RCC 7860 (cell line): ENCODE measurements at regions not wholly inside any gene's neighbourhood (a gene's known extent, or its start where the extent isn't known, plus 50 kb on each side); places are given as distances from the start of the nearest gene placed in this dataset.

Experiments used
- DNase-seq: peaks from one replicate; pipeline ENCODE4 v3.0.0-alpha.2; 2015; ENCODE audit warnings: low spot score
- FAIRE-seq: peaks from 2 replicates; lab custom pipeline; 2012; peaks lifted over from hg19 to GRCh38; lab: Jason Lieb, UNC

GRCh38 chr11:127275774-127276173 is 275.2 kb upstream of the KIRREL3 start:
- DNase-seq (no peak), FAIRE-seq (no peak)

GRCh38 chr11:127274328-127274676 is 273.7 kb upstream of the KIRREL3 start:
- FAIRE-seq (no peak), DNase-seq (no peak)

- DNase-seq (no peak), FAIRE-seq (no peak)
Measured at GRCh38 chr11:127273593-127274327, 273.2 kb upstream of the KIRREL3 start.

GRCh38 chr11:127270851-127271250 is 270.3 kb upstream of the KIRREL3 start:
- no peak for FAIRE-seq

GRCh38 chr11:127269911-127270310 is 269.3 kb upstream of the KIRREL3 start:
- no peak for DNase-seq
- no peak for FAIRE-seq

More at GRCh38 chr11:127270851-127271250, 270.3 kb upstream of the KIRREL3 start:
- DNase-seq: no peak

- FAIRE-seq: no peak
- DNase-seq: no peak
Measured at GRCh38 chr11:127268932-127269331, 268.4 kb upstream of the KIRREL3 start.

- no peak for FAIRE-seq
- DNase-seq: no peak
Measured at GRCh38 chr11:127268521-127268920, 268.0 kb upstream of the KIRREL3 start.

GRCh38 chr11:127259102-127259501 is 258.5 kb upstream of the KIRREL3 start:
- no peak for DNase-seq
- no peak for FAIRE-seq

- no peak for FAIRE-seq
- DNase-seq: no peak
Measured at GRCh38 chr11:127255209-127255608, 254.6 kb upstream of the KIRREL3 start.

GRCh38 chr11:127252321-127252720 is 251.8 kb upstream of the KIRREL3 start:
- FAIRE-seq (no peak), DNase-seq (no peak)

- FAIRE-seq (no peak), DNase-seq (no peak)
Measured at GRCh38 chr11:127249576-127249975, 249.0 kb upstream of the KIRREL3 start.

- DNase-seq: no peak
- FAIRE-seq: no peak
Measured at GRCh38 chr11:127248476-127248875, 247.9 kb upstream of the KIRREL3 start.

- no peak for FAIRE-seq
- no peak for DNase-seq
Measured at GRCh38 chr11:127247261-127247851, 246.8 kb upstream of the KIRREL3 start.

GRCh38 chr11:127242676-127243075 is 242.1 kb upstream of the KIRREL3 start:
- DNase-seq (no peak), FAIRE-seq (no peak)

- no peak for FAIRE-seq
- no peak for DNase-seq
Measured at GRCh38 chr11:127238321-127238720, 237.8 kb upstream of the KIRREL3 start.

GRCh38 chr11:127236776-127237175 is 236.2 kb upstream of the KIRREL3 start:
- DNase-seq (no peak), FAIRE-seq (no peak)

GRCh38 chr11:127233998-127234397 is 233.4 kb upstream of the KIRREL3 start:
- FAIRE-seq (no peak), DNase-seq (no peak)

- FAIRE-seq (peak; percentile 15), DNase-seq (no peak)
Measured at GRCh38 chr11:127230392-127230791, 229.8 kb upstream of the KIRREL3 start.

GRCh38 chr11:127226949-127227348 is 226.4 kb upstream of the KIRREL3 start:
- FAIRE-seq (no peak), DNase-seq (no peak)

- FAIRE-seq: no peak
- no peak for DNase-seq
Measured at GRCh38 chr11:127226380-127226779, 225.8 kb upstream of the KIRREL3 start.

- FAIRE-seq: no peak
- DNase-seq: no peak
Measured at GRCh38 chr11:127225619-127226018, 225.0 kb upstream of the KIRREL3 start.

GRCh38 chr11:127224276-127224675 is 223.7 kb upstream of the KIRREL3 start:
- FAIRE-seq (no peak), DNase-seq (no peak)

- DNase-seq (no peak), FAIRE-seq (no peak)
Measured at GRCh38 chr11:127223633-127224032, 223.1 kb upstream of the KIRREL3 start.
